Esophagus muscularis mucosa (tissue), 4 donors: ENCODE measurements at regions not wholly inside any gene's neighbourhood (a gene's known extent, or its start where the extent isn't known, plus 50 kb on each side); places are given as distances from the start of the nearest gene placed in this dataset.

Experiments used
- DNase-seq: peaks from one replicate; pipeline ENCODE4 v3.0.0-alpha.2; 2017; ENCODE audit errors: extremely low spot score
- H3K27ac ChIP-seq, 4 donors: fragments of 200-600 bp; sonication (generic); replicated peaks in 1 of 4; 1 replicate in 3 of 4; 2 replicates in 1 of 4; pipeline ENCODE4 v1.5.1; 2016 to 2019; ENCODE audit warnings: mild to moderate bottlenecking in 1 of 4
- H3K27me3 ChIP-seq, 4 donors: fragments of 200-600 bp; sonication (generic); one replicate each; pipeline versions ENCODE4 v1.5.1 to v1.6.0; 2016 to 2019
- H3K36me3 ChIP-seq, 4 donors: fragments of 200-600 bp; sonication (generic); one replicate each; pipeline ENCODE4 v1.5.1; 2016 to 2019
- H3K4me1 ChIP-seq, 4 donors: fragments of 200-600 bp; sonication (generic); one replicate each; pipeline ENCODE4 v1.5.1; 2016 to 2019
- H3K4me3 ChIP-seq, 4 donors: fragments of 200-600 bp; sonication (generic); 1 replicate in 2 of 4; 2 replicates in 2 of 4; pipeline ENCODE4 v1.5.1; 2016 to 2019; ENCODE audit warnings: mild to moderate bottlenecking in 4 of 4, moderate library complexity in 1 of 4
- H3K9me3 ChIP-seq, 4 donors: fragments of 200-600 bp; sonication (generic); 1 replicate in 3 of 4; 2 replicates in 1 of 4; pipeline ENCODE4 v1.5.1; 2016 to 2019
- EP300 ChIP-seq: sonication (generic); formaldehyde crosslinking; IDR thresholded peaks from one replicate; pipeline ENCODE4 v1.6.1; 2017; ENCODE audit warnings: antibody characterized with exemption
- POLR2A ChIP-seq: fragments of 450-650 bp; IDR thresholded peaks from one replicate; pipeline ENCODE4 v1.6.1; 2017; ENCODE audit warnings: antibody characterized with exemption, moderate library complexity, mild to moderate bottlenecking, low read depth
- POLR2AphosphoS5 ChIP-seq, 2 donors: sonication (generic); formaldehyde crosslinking; IDR thresholded peaks; one replicate each; pipeline ENCODE4 v1.6.1; 2017; ENCODE audit warnings: antibody characterized with exemption in 2 of 2
- WGBS: methylation state at CpG from one replicate; pipeline ENCODE4 v1.1.5; 2018; 5-methylcytosine and 5-hydroxymethylcytosine counted together
- intact Hi-C: fragments of 100-400 bp; cut with DNase I; formaldehyde crosslinking; loops from one replicate; pipeline ENCODE4 v1.15.1; 2023
- TF ChIP-seq, protein P1 (sequence below), 3 experiments: fragments of 200-600 bp in 2 of 3; fragments of 450-650 bp in 1 of 3; sonication (generic) in 2 of 3; IDR thresholded peaks; one replicate each; pipeline ENCODE4 v1.5.1; 2017 to 2019; ENCODE audit warnings: antibody characterized with exemption in 3 of 3, mild to moderate bottlenecking in 2 of 3, moderate library complexity in 1 of 3

- TF ChIP-seq, protein P1, sequence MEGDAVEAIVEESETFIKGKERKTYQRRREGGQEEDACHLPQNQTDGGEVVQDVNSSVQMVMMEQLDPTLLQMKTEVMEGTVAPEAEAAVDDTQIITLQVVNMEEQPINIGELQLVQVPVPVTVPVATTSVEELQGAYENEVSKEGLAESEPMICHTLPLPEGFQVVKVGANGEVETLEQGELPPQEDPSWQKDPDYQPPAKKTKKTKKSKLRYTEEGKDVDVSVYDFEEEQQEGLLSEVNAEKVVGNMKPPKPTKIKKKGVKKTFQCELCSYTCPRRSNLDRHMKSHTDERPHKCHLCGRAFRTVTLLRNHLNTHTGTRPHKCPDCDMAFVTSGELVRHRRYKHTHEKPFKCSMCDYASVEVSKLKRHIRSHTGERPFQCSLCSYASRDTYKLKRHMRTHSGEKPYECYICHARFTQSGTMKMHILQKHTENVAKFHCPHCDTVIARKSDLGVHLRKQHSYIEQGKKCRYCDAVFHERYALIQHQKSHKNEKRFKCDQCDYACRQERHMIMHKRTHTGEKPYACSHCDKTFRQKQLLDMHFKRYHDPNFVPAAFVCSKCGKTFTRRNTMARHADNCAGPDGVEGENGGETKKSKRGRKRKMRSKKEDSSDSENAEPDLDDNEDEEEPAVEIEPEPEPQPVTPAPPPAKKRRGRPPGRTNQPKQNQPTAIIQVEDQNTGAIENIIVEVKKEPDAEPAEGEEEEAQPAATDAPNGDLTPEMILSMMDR (IDR thresholded peaks at IDR 0.05) = no peak
- TF ChIP-seq POLR2AphosphoS5 (IDR thresholded peaks at IDR 0.05) (no peak), EP300 (no peak), POLR2A (no peak)
These were observed 399.4 kb upstream of the HNRNPA3 start for GRCh38 chr2:176813156-176813555.

GRCh38 chr2:176813621-176814049, 399.0 kb upstream of the HNRNPA3 start:
- TF ChIP-seq EP300 = no peak
- TF ChIP-seq, protein P1 (IDR thresholded peaks at IDR 0.05) = no peak
- no peak for TF ChIP-seq POLR2A
- no peak for TF ChIP-seq POLR2AphosphoS5 (IDR thresholded peaks at IDR 0.05)
- intact Hi-C loops = loop anchor here (5.0 kb wide), 1 partner anchor 161 kb away; no protein-coding TSS in a partner anchor

More at GRCh38 chr2:176813156-176813555, 399.4 kb upstream of the HNRNPA3 start:
- H3K4me3 ChIP-seq = no peak overlapping the region
- peaks cover 0 to 5% (median 0%) of the 10 kb centered on the region in 4 donors for H3K4me1 ChIP-seq
- intact Hi-C loops = loop anchor here (5.0 kb wide), 1 partner anchor 161 kb away; no protein-coding TSS in a partner anchor
- no peaks in the 10 kb centered on the region for H3K9me3 ChIP-seq
- DNase-seq = no peak
- no peaks in the 10 kb centered on the region for H3K36me3 ChIP-seq
- WGBS = 90% methylated on average over 4 of the region's 4 CpGs
- no peaks in the 10 kb centered on the region for H3K27me3 ChIP-seq
- H3K27ac ChIP-seq = no peak overlapping the region

DNA sequence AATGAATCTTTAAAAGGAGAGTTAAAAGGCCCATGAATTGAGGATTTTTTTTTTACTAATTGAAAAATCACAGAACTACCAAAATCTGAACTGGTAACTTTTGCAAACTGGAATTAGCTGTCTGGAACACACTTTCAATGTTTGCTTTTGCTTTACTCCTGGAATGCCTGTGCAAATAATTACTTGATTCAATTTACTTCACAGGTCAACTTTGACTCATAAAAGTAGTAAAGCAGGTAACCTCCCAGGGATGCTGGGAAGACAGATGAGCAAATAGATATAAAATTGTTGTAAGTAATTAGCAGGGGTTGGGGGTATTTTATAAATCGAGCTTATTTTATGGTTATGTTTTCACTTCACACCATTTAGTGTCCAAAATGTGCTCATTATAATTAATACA, 398.3 kb upstream of the HNRNPA3 start:
- no peak for DNase-seq
- TF ChIP-seq EP300 (no peak), POLR2AphosphoS5 (IDR thresholded peaks at IDR 0.05) (no peak), POLR2A (no peak)
- TF ChIP-seq, protein P1 (IDR thresholded peaks at IDR 0.05) = no peak
- WGBS = 22% methylated on average over 1 of the region's 1 CpG

More at GRCh38 chr2:176813621-176814049, 399.0 kb upstream of the HNRNPA3 start:
- Histone ChIP-seq H3K4me3 (no peak overlapping the region), H3K9me3 (no peaks in the 10 kb centered on the region), H3K36me3 (no peaks in the 10 kb centered on the region), H3K27ac (no peak overlapping the region), H3K27me3 (no peaks in the 10 kb centered on the region), H3K4me1 (peaks cover 0 to 5% (median 0%) of the 10 kb centered on the region in 4 donors)
- 74% methylated on average over 2 of the region's 2 CpGs for WGBS
- no peak for DNase-seq

GRCh38 chr2:176814740-176815367, 397.7 kb upstream of the HNRNPA3 start:
- Histone ChIP-seq H3K4me1 (peaks cover 0 to 5% (median 0%) of the 10 kb centered on the region in 4 donors), H3K27me3 (no peaks in the 10 kb centered on the region), H3K27ac (no peak overlapping the region), H3K9me3 (no peaks in the 10 kb centered on the region), H3K4me3 (no peak overlapping the region), H3K36me3 (no peaks in the 10 kb centered on the region)
- intact Hi-C loops = loop anchor here (5.0 kb wide), 2 partner anchors 163 to 688 kb away; partner anchors contain the start of gene HOXD8
- WGBS = 5% methylated on average over 2 of the region's 2 CpGs
- DNase-seq = no peak
- TF ChIP-seq, protein P1 (IDR thresholded peaks at IDR 0.05) = peak; percentile 54 to 75 (median 70)
- TF ChIP-seq EP300 = no peak

More for the DNA sequence above, 398.3 kb upstream of the HNRNPA3 start:
- Histone ChIP-seq H3K9me3 (no peaks in the 10 kb centered on the region), H3K36me3 (no peaks in the 10 kb centered on the region), H3K4me1 (peaks cover 0 to 5% (median 0%) of the 10 kb centered on the region in 4 donors), H3K27me3 (no peaks in the 10 kb centered on the region), H3K4me3 (no peak overlapping the region), H3K27ac (no peak overlapping the region)
- intact Hi-C loops = loop anchor here (5.0 kb wide), 1 partner anchor 162 kb away; no protein-coding TSS in a partner anchor
